ENCODE measurements at regions not wholly inside any gene's neighbourhood (a gene's known extent, or its start where the extent isn't known, plus 50 kb on each side); places are given as distances from the start of the nearest gene placed in this dataset.

GRCh38 chr13:108534728-108535127 is 94.7 kb upstream of the MYO16 start:
- no peak for TF ChIP-seq POLR2AphosphoS5 (IDR thresholded peaks at IDR 0.05; ENCODE audit: borderline replicate concordance, low read depth, low read length)
- no peak for TF ChIP-seq EZH2 (IDR thresholded peaks at IDR 0.05)
- no peak for TF ChIP-seq FOXP2 (optimal IDR thresholded peaks at IDR 0.05; ENCODE audit: control extremely low read depth, extremely low read length, insufficient read depth)

Data from SK-N-MC (cell line).